GM12891 (cell line): ENCODE measurements at regions not wholly inside any gene's neighbourhood (a gene's known extent, or its start where the extent isn't known, plus 50 kb on each side); places are given as distances from the start of the nearest gene placed in this dataset.

Source experiments
- DNase-seq: peaks from one replicate; pipeline ENCODE4 v3.0.0; 2011; ENCODE audit warnings: low spot score; ENCODE audit not compliant: insufficient read length
- FAIRE-seq: peaks from 2 replicates; lab custom pipeline; 2011; peaks lifted over from hg19 to GRCh38; lab: Jason Lieb, UNC
- PAX5 ChIP-seq: IDR thresholded peaks from 2 replicates; pipeline ENCODE4 v1.6.1; 2011; ENCODE audit warnings: low read length, moderate library complexity, mild to moderate bottlenecking; ENCODE audit not compliant: insufficient read depth, severe bottlenecking
- POLR2A ChIP-seq: IDR thresholded peaks from 2 replicates; pipeline ENCODE4 v1.6.1; 2011; ENCODE audit warnings: low read depth, low read length, control low read depth
- POLR2AphosphoS5 ChIP-seq: IDR thresholded peaks from 2 replicates; pipeline ENCODE4 v1.6.1; 2011; ENCODE audit warnings: low read depth, low read length, control low read depth
- POU2F2 ChIP-seq: IDR thresholded peaks from 2 replicates; pipeline ENCODE4 v1.6.1; 2011; ENCODE audit warnings: low read depth, mild to moderate bottlenecking, control low read depth, low read length, moderate library complexity
- SPI1 ChIP-seq: IDR thresholded peaks from 2 replicates; pipeline ENCODE4 v1.6.1; 2011; ENCODE audit warnings: low read depth, low read length, control low read depth
- TAF1 ChIP-seq: IDR thresholded peaks from 2 replicates; pipeline ENCODE4 v1.6.1; 2011; ENCODE audit warnings: low read depth, low read length, control low read depth

- FAIRE-seq (no peak), DNase-seq (no peak)
- TF ChIP-seq PAX5: no peak
- no peak for TF ChIP-seq SPI1
- TF ChIP-seq POLR2AphosphoS5: no peak
- TF ChIP-seq POU2F2: no peak
- no peak for TF ChIP-seq TAF1
- TF ChIP-seq POLR2A: no peak
Observed at GRCh38 chr2:241931976-241932898, 62.7 kb downstream of the RTP5 start.

DNA sequence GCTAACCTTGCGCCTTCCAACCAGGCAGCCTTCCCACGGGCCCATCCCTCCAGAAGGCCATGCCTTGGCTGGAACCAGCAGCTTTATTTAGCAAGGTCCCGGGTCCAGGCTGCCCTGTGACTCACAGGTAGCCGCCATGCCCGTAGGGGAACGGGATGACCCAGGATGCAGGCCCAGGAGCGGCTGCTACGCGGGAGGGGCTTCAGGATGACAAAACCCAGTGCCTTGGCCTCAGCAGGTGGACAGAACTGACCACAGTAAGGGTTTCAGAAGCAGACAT is 63.3 kb downstream of the RTP5 start:
- DNase-seq (no peak), FAIRE-seq (no peak)
- TF ChIP-seq POU2F2 (no peak), POLR2AphosphoS5 (no peak), PAX5 (no peak), TAF1 (no peak), POLR2A (no peak), SPI1 (no peak)

- TF ChIP-seq SPI1 (no peak), POU2F2 (no peak), TAF1 (no peak), PAX5 (no peak), POLR2A (no peak), POLR2AphosphoS5 (no peak)
- DNase-seq: no peak
- no peak for FAIRE-seq
Observed at GRCh38 chr2:241933179-241933911, 63.8 kb downstream of the RTP5 start.

- FAIRE-seq: no peak
Observed at GRCh38 chr2:241935314-241935713, 65.8 kb downstream of the RTP5 start.

DNA sequence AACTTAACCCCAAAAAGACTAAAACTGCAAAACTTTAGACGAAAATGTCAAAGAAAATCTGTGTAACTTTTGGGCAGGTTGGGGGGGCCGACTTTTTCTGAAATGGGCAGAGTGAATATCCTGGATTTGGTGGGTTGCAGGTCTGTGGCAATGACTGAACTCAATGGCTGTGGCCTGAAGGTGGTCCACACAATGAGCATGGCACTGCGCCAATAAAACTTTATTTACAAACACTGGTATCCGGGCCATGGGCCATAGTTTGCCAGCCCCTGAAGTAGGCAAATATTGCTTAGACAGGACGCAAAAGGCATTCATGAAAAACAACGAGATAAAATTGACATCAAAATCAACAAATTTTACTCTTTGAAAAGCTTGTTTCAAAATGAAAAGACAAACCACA is 66.2 kb downstream of the RTP5 start:
- DNase-seq (no peak), FAIRE-seq (no peak)
- TF ChIP-seq PAX5: no peak
- TF ChIP-seq POU2F2: no peak
- no peak for TF ChIP-seq POLR2AphosphoS5
- no peak for TF ChIP-seq POLR2A
- TF ChIP-seq SPI1: no peak
- TF ChIP-seq TAF1: no peak

More at GRCh38 chr2:241935314-241935713, 65.8 kb downstream of the RTP5 start:
- no peak for DNase-seq
- no peak for TF ChIP-seq PAX5
- no peak for TF ChIP-seq POLR2AphosphoS5
- TF ChIP-seq POU2F2: no peak

DNA sequence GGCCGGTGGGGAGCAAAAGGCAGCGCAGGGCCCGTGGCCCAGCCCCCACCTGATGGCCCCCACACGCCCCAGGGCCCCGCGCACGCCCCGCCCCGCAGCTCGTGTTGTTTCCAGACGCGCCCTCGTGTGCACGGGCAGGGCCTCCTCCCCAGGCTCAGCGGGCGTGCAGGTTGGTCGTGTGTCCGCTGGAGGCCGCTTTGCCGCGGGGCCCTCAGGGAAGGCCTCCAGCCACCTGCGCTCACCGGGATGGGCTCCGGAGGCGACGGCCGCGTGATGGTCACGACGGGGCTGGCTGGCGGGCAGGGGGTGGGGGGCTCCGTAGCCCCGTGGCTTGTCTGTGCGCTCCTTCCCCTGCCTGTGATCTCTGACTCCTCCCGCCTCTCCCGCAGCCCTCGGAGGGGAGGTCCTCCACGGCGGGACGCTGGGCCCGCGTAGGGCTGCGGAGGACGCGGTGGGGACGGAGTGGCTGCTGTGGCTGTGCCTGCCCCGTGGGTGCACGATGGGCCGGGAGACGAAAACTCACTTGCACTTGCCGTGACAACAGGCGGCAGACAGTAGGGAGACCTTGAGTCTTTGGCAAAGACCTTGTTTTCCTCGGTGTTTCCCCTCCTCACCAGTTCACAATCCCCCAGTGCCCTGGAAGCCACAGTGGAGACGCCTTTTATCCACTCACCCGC is 67.1 kb downstream of the RTP5 start:
- no peak for TF ChIP-seq TAF1
- TF ChIP-seq POU2F2: no peak
- no peak for TF ChIP-seq SPI1
- TF ChIP-seq PAX5: no peak
- TF ChIP-seq POLR2AphosphoS5: no peak
- TF ChIP-seq POLR2A: no peak
- FAIRE-seq: no peak

GRCh38 chr2:241937297-241937696 is 67.8 kb downstream of the RTP5 start:
- DNase-seq (no peak), FAIRE-seq (no peak)
- TF ChIP-seq TAF1 (no peak), POLR2A (no peak), POLR2AphosphoS5 (no peak), SPI1 (no peak), POU2F2 (no peak), PAX5 (no peak)

More for the DNA sequence above, 67.1 kb downstream of the RTP5 start:
- DNase-seq: no peak

- FAIRE-seq: no peak
- no peak for DNase-seq
- TF ChIP-seq POLR2AphosphoS5 (no peak), PAX5 (no peak), TAF1 (no peak), SPI1 (no peak), POU2F2 (no peak), POLR2A (no peak)
Observed at GRCh38 chr2:241939541-241939940, 70.0 kb downstream of the RTP5 start.

DNA sequence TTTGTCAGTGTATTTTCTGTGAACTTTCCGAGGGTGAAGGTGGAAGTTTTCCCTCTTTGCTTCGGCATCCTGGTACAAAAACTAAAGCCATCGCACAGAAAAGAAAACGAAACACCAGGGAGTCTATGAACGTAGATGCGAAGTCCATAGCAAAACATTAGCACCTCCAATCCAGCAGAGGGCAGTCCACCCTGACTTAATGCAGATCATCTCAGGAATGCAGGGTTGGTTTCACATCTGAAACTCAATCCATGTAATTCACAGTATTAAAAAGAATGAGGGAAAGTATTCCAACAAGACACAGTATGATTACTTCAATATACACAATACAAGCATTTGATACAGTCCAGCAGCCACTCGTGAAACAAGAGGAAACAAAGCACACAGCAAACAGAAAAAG is 70.8 kb downstream of the RTP5 start:
- no peak for DNase-seq
- TF ChIP-seq POU2F2: no peak
- no peak for TF ChIP-seq POLR2A
- no peak for TF ChIP-seq TAF1
- TF ChIP-seq POLR2AphosphoS5: no peak
- no peak for TF ChIP-seq SPI1
- no peak for TF ChIP-seq PAX5
- FAIRE-seq: peak; percentile 74
